SK-N-SH (cell line): ENCODE measurements at regions not wholly inside any gene's neighbourhood (a gene's known extent, or its start where the extent isn't known, plus 50 kb on each side); places are given as distances from the start of the nearest gene placed in this dataset.

ENCODE experiments used
- CTCF ChIA-PET: fragments of 300-600, 350-600 bp; formaldehyde crosslinking; extraction: SDS; loops from one replicate; lab custom pipeline; 2021; lab: Yijun Ruan, JAX
- POLR2A ChIA-PET: fragments of 350-600 bp; sonication (Branson Sonifier 250); formaldehyde crosslinking; extraction: SDS; loops from one replicate; lab custom pipeline; 2020; ENCODE audit warnings: antibody characterized with exemption, inconsistent platforms; lab: Yijun Ruan, JAX
- DNase-seq: peaks from one replicate; pipeline ENCODE4 v3.0.0; 2012
- H2AFZ ChIP-seq: fragments of 200-600 bp; sonication (generic); 2 replicates; pipeline ENCODE4 v1.8.1; 2016; ENCODE audit warnings: antibody characterized with exemption, mild to moderate bottlenecking, low read depth
- H3F3A ChIP-seq: fragments of 200-600 bp; sonication (generic); replicated peaks from 2 replicates; pipeline ENCODE3; 2016; ENCODE audit warnings: antibody characterized with exemption, mild to moderate bottlenecking; ENCODE audit not compliant: insufficient read depth
- H3K27ac ChIP-seq, 2 experiments: fragments of 200-500 bp in 1 of 2; fragments of 200-600 bp in 1 of 2; sonication (Bioruptor generic) in 1 of 2; sonication (generic), shearing (Covaris generic) in 1 of 2; 2 replicates each; pipeline versions ENCODE4 v1.5.1 to v1.6.1; 2014 to 2016; ENCODE audit warnings: low read depth in 2 of 2, inconsistent platforms in 1 of 2, low read length in 1 of 2, mild to moderate bottlenecking in 1 of 2, mixed read lengths in 1 of 2
- H3K27me3 ChIP-seq: fragments of 200-600 bp; sonication (generic), shearing (Covaris generic); 2 replicates; pipeline ENCODE4 v1.6.1; 2016; ENCODE audit warnings: mixed run types; ENCODE audit not compliant: insufficient read depth
- H3K36me3 ChIP-seq, 2 experiments: fragments of 200-500 bp in 1 of 2; fragments of 200-600 bp in 1 of 2; sonication (Bioruptor generic) in 1 of 2; sonication (generic) in 1 of 2; replicated peaks in 1 of 2; 2 replicates each; pipeline versions ENCODE3 to v1.5.1; 2014 to 2016; ENCODE audit warnings: low read length in 1 of 2, mild to moderate bottlenecking in 1 of 2; ENCODE audit not compliant: insufficient read depth in 2 of 2, control insufficient read depth in 1 of 2
- H3K4me1 ChIP-seq, 2 experiments: fragments of 200-500 bp in 1 of 2; fragments of 200-600 bp in 1 of 2; sonication (Bioruptor generic) in 1 of 2; sonication (generic), shearing (Covaris generic) in 1 of 2; 2 replicates each; pipeline versions ENCODE4 v1.5.1 to v1.6.1; 2014 to 2016; ENCODE audit warnings: low read depth in 1 of 2, low read length in 1 of 2, mixed run types in 1 of 2; ENCODE audit not compliant: insufficient read depth in 2 of 2, control insufficient read depth in 1 of 2
- H3K4me2 ChIP-seq: fragments of 200-600 bp; sonication (generic), shearing (Covaris generic); 2 replicates; pipeline ENCODE4 v1.6.1; 2017; ENCODE audit warnings: mixed run types
- H3K4me3 ChIP-seq, 2 experiments: fragments of 200-500 bp in 1 of 2; fragments of 200-600 bp in 1 of 2; sonication (Bioruptor generic) in 1 of 2; sonication (generic), shearing (Covaris generic) in 1 of 2; 2 replicates each; pipeline versions ENCODE4 v1.5.1 to v1.8.1; 2014 to 2016; ENCODE audit warnings: low read depth in 2 of 2, inconsistent platforms in 1 of 2, low read length in 1 of 2, mild to moderate bottlenecking in 1 of 2, mixed read lengths in 1 of 2, moderate library complexity in 1 of 2
- H3K79me2 ChIP-seq: fragments of 200-600 bp; sonication (generic); 2 replicates; pipeline ENCODE4 v1.8.1; 2017; ENCODE audit warnings: mild to moderate bottlenecking; ENCODE audit not compliant: insufficient read depth
- H3K9ac ChIP-seq: fragments of 200-600 bp; sonication (generic); 2 replicates; pipeline ENCODE4 v1.6.1; 2017; ENCODE audit warnings: mixed run types
- H3K9me2 ChIP-seq: fragments of 200-600 bp; sonication (generic); 2 replicates; pipeline ENCODE4 v1.6.1; 2017; ENCODE audit warnings: mixed run types
- H3K9me3 ChIP-seq: fragments of 200-600 bp; sonication (generic); 2 replicates; pipeline ENCODE4 v1.6.1; 2017; ENCODE audit warnings: mixed run types, mild to moderate bottlenecking, moderate library complexity
- H4K20me1 ChIP-seq: fragments of 200-600 bp; sonication (generic); 2 replicates; pipeline ENCODE4 v1.6.1; 2017; ENCODE audit warnings: mild to moderate bottlenecking, mixed run types; ENCODE audit not compliant: insufficient read depth
- CTCF ChIP-seq: fragments of 200-600 bp; sonication (generic); IDR thresholded peaks from 2 replicates; pipeline ENCODE4 v1.6.1; 2017; ENCODE audit warnings: antibody characterized with exemption, mild to moderate bottlenecking, moderate library complexity
- FOSL2 ChIP-seq: IDR thresholded peaks from 2 replicates; pipeline ENCODE4 v1.4.0; 2012; ENCODE audit warnings: low read depth, mild to moderate bottlenecking, moderate library complexity, borderline replicate concordance
- FOXJ3 ChIP-seq: sonication (generic); formaldehyde crosslinking; IDR thresholded peaks from 2 replicates; pipeline ENCODE4 v1.5.1; 2020; ENCODE audit warnings: mild to moderate bottlenecking, missing genetic modification reagents
- FOXM1 ChIP-seq: IDR thresholded peaks from 2 replicates; pipeline ENCODE4 v1.4.0; 2012; ENCODE audit warnings: low read depth, mild to moderate bottlenecking
- MAX ChIP-seq: IDR thresholded peaks from 2 replicates; pipeline ENCODE4 v1.4.0; 2012; ENCODE audit warnings: low read depth
- MEF2A ChIP-seq: IDR thresholded peaks from 2 replicates; pipeline ENCODE4 v1.4.0; 2012; ENCODE audit warnings: low read depth, borderline replicate concordance
- NFIC ChIP-seq: IDR thresholded peaks from 2 replicates; pipeline ENCODE4 v1.4.0; 2012; ENCODE audit warnings: borderline replicate concordance
- POLR2AphosphoS5 ChIP-seq: IDR thresholded peaks from 2 replicates; pipeline ENCODE4 v1.6.1; 2012; ENCODE audit warnings: low read depth, low read length
- SMC3 ChIP-seq: IDR thresholded peaks from 2 replicates; pipeline ENCODE4 v1.6.1; 2012; ENCODE audit warnings: low read depth, low read length, improper control_type of control experiment
- TCF12 ChIP-seq: IDR thresholded peaks from 2 replicates; pipeline ENCODE4 v1.4.0; 2012
- TEAD4 ChIP-seq: IDR thresholded peaks from 2 replicates; pipeline ENCODE4 v1.4.0; 2012; ENCODE audit warnings: mild to moderate bottlenecking, borderline replicate concordance; ENCODE audit not compliant: insufficient read depth
- USF1 ChIP-seq: IDR thresholded peaks from 2 replicates; pipeline ENCODE4 v1.4.0; 2012; ENCODE audit warnings: low read depth, borderline replicate concordance
- YY1 ChIP-seq: IDR thresholded peaks from 2 replicates; pipeline ENCODE4 v1.4.0; 2012; ENCODE audit warnings: low read depth, mild to moderate bottlenecking
- WGBS: methylation state at CpG from one replicate; pipeline ENCODE4 v1.1.6; 2017; ENCODE audit warnings: low lambda C conversion rate; 5-methylcytosine and 5-hydroxymethylcytosine counted together
- TF ChIP-seq, protein P1 (sequence below): fragments of 150-350 bp; IDR thresholded peaks from 2 replicates; pipeline ENCODE4 v1.6.1; 2016; ENCODE audit warnings: mild to moderate bottlenecking, low read depth, low read length

DNA sequence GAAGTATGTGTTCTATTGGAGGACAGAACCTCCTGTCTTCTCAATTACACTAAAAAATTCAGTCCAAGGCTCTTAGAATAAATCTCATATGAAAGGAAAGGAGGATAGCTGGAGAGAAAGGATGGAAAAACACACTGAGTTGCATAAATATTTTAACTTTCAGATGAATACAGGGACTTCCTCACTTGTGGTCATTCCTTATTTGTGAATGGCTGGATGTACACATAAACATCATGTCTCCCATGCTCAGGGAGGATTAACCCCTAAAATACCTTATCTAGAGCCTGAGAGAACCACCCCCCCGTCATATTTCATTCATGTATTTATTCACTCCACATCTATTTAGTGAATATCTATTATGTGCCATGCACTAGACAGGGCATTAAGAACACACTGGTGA, 217.6 kb upstream of the CITED2 start:
- ChIA-PET POLR2A (no interaction called here), CTCF (no interaction called here)
- Histone ChIP-seq H3K79me2 (no peaks in the 10 kb centered on the region), H3K27me3 (no peaks in the 10 kb centered on the region), H3F3A (peaks cover 28% of the 10 kb centered on the region), H3K4me1 (peaks cover 0 to 23% of the 10 kb centered on the region in 2 experiments; a peak in 2 of 4 replicates), H3K9me2 (no peaks in the 10 kb centered on the region), H3K9ac (no peak overlapping the region), H3K4me2 (no peak overlapping the region), H3K9me3 (no peaks in the 10 kb centered on the region)
- DNase-seq, result no peak
- TF ChIP-seq FOSL2, result no peak
- TF ChIP-seq TCF12, result no peak
- no peak for TF ChIP-seq NFIC
- no peak for TF ChIP-seq USF1
- no peak for TF ChIP-seq CTCF
- TF ChIP-seq MEF2A, result no peak
- no peak for TF ChIP-seq SMC3
- no peak for TF ChIP-seq POLR2AphosphoS5
- no peak for TF ChIP-seq FOXM1
- no peak for TF ChIP-seq TEAD4
- no peak for TF ChIP-seq FOXJ3 (CRISPR knock-in tag)
- TF ChIP-seq, protein P1, sequence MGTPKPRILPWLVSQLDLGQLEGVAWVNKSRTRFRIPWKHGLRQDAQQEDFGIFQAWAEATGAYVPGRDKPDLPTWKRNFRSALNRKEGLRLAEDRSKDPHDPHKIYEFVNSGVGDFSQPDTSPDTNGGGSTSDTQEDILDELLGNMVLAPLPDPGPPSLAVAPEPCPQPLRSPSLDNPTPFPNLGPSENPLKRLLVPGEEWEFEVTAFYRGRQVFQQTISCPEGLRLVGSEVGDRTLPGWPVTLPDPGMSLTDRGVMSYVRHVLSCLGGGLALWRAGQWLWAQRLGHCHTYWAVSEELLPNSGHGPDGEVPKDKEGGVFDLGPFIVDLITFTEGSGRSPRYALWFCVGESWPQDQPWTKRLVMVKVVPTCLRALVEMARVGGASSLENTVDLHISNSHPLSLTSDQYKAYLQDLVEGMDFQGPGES, result no peak
- TF ChIP-seq, all 33 proteins: peak for 0
- Histone ChIP-seq H3K27ac (no peak overlapping the region; a peak in 1 of 4 replicates), H4K20me1 (no peaks in the 10 kb centered on the region), H2AFZ (no peak overlapping the region), H3K36me3 (no peaks in the 10 kb centered on the region), H3K4me3 (no peak overlapping the region)
- 21% methylated on average over 1 of the region's 1 CpG for WGBS

DNA sequence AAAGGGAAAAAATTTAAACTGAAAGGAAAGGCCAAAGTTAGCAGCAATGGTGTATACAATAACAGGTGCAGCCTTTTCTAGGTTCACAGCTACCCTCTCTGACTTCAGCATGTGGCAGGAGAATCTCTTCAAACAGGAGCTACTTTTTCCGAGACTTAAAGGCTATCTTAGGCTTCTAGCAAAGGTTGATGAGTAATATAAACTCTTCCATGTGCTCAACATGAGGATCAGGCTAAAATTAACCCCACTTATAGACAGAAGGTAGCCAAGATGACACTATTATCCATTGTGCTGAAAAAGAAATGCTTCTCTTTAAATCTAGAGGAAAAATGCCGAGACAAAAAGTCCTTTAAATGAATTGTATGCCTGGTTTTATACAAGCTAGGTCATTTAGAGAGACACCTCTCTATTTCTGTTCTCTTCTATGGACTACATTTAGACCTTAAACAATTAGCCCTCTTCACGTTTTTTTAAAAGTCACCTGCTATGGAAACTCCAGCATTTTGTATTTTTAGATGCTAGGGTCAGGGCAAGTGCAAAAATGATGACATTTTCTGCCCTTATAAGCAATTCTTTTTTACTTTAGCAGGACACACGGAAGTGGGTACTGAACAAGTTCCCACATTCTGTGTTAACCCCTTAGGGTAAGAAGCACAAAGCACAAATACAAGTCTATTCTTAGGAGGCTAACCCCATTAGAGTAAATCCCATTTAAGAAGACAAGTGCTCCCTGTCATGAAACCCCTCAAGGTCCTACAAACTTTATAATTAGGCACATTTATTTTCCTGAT, 216.8 kb upstream of the CITED2 start:
- H3K9ac ChIP-seq, result no peak overlapping the region
- H3K4me2 ChIP-seq, result no peak overlapping the region
- no peaks in the 10 kb centered on the region for H3K9me3 ChIP-seq
- 53% methylated on average over 4 of the region's 4 CpGs for WGBS
- H3K27me3 ChIP-seq, result no peaks in the 10 kb centered on the region
- peak overlapping the region in 1 of 2 experiments; percentile 11; a peak in 1 of 4 replicates for H3K27ac ChIP-seq
- H3K4me3 ChIP-seq, result no peak overlapping the region
- ChIA-PET POLR2A (no interaction called here), CTCF (no interaction called here)
- no peak overlapping the region for H2AFZ ChIP-seq
- H3F3A ChIP-seq, result peaks cover 26% of the 10 kb centered on the region
- no peak for DNase-seq
- H3K9me2 ChIP-seq, result no peaks in the 10 kb centered on the region
- no peaks in the 10 kb centered on the region for H3K36me3 ChIP-seq
- H3K4me1 ChIP-seq, result peaks cover 0 to 21% of the 10 kb centered on the region in 2 experiments; a peak in 2 of 4 replicates
- no peaks in the 10 kb centered on the region for H4K20me1 ChIP-seq
- no peaks in the 10 kb centered on the region for H3K79me2 ChIP-seq
- no peak for TF ChIP-seq YY1
- peak; percentile 64; the same call in 1 of the 2 replicates for TF ChIP-seq MAX
